K562 (cell line): ENCODE measurements at regions not wholly inside any gene's neighbourhood (a gene's known extent, or its start where the extent isn't known, plus 50 kb on each side); places are given as distances from the start of the nearest gene placed in this dataset.

ENCODE experiments used
- ATAC-seq: fragments of 200-7000 bp; cut with Tn5 transposase; 3 replicates; pipeline ENCODE4 v1.9.1; 2020; ENCODE audit warnings: moderate library complexity
- BruUV-seq: library from RNA; stranded (reverse); fragments of 400-500 nt; replicated peaks from 2 replicates; lab custom pipeline; 2021; lab: Mats Ljungman, UMichigan
- CTCF ChIA-PET: fragments of 300-600 bp; formaldehyde crosslinking; extraction: SDS; loops from one replicate; lab custom pipeline; 2021; ENCODE audit warnings: low intra/inter-chr PET ratio; lab: Yijun Ruan, JAX
- POLR2A ChIA-PET: fragments of 300-600, 350-650 bp; sonication (Branson Sonifier 250); formaldehyde crosslinking; extraction: SDS; loops from one replicate; lab custom pipeline; 2021; ENCODE audit warnings: antibody characterized with exemption, inconsistent platforms; lab: Yijun Ruan, JAX
- DNase-seq, 4 experiments: peaks; one replicate each; pipeline versions ENCODE4 v3.0.0 to v3.0.0-alpha.2; 2011 to 2018; ENCODE audit warnings: low spot score in 3 of 4, mixed read lengths in 3 of 4; ENCODE audit errors: extremely low read depth in 1 of 4
- FAIRE-seq: peaks from 2 replicates; lab custom pipeline; 2011; peaks lifted over from hg19 to GRCh38; lab: Jason Lieb, UNC
- H2AFZ ChIP-seq: 2 replicates; pipeline ENCODE4 v1.6.0; 2011; ENCODE audit warnings: low read depth, low read length, control low read depth, inconsistent platforms
- H3K27ac ChIP-seq: fragments of 200-600 bp; 3 replicates; pipeline ENCODE4 v1.8.0; 2011; ENCODE audit warnings: low read depth, mild to moderate bottlenecking, control low read depth, inconsistent platforms, low read length, moderate library complexity, mixed read lengths; ENCODE audit errors: extremely low read depth
- H3K27me3 ChIP-seq, 2 experiments: fragments of 300-600 bp in 1 of 2; 2 replicates in 1 of 2; 3 replicates in 1 of 2; pipeline versions ENCODE4 v1.6.0 to v1.8.0; 2011; ENCODE audit warnings: inconsistent platforms in 2 of 2, low read length in 2 of 2, mild to moderate bottlenecking in 1 of 2, mixed read lengths in 1 of 2, moderate library complexity in 1 of 2; ENCODE audit not compliant: control insufficient read depth in 2 of 2, insufficient read depth in 2 of 2
- H3K36me3 ChIP-seq: fragments of 300-600 bp; 3 replicates; pipeline ENCODE4 v1.8.0; 2011; ENCODE audit warnings: mild to moderate bottlenecking, low read length, inconsistent platforms; ENCODE audit not compliant: control insufficient read depth, insufficient read depth
- H3K4me1 ChIP-seq, 2 experiments: fragments of 200-600 bp in 1 of 2; replicated peaks in 1 of 2; 2 replicates in 1 of 2; 3 replicates in 1 of 2; pipeline versions ENCODE4 v1.5.1 to v1.8.0; 2011; ENCODE audit warnings: inconsistent platforms in 2 of 2, low read length in 2 of 2, mild to moderate bottlenecking in 1 of 2, mixed read lengths in 1 of 2, moderate library complexity in 1 of 2; ENCODE audit not compliant: control insufficient read depth in 2 of 2, insufficient read depth in 2 of 2
- H3K4me2 ChIP-seq: 2 replicates; pipeline ENCODE4 v1.6.1; 2011; ENCODE audit warnings: low read length, control low read depth, inconsistent platforms, mixed read lengths; ENCODE audit not compliant: insufficient read depth
- H3K4me3 ChIP-seq: fragments of 200-600 bp; sonication (generic), shearing (Covaris generic); 2 replicates; pipeline ENCODE4 v1.5.1; 2016; ENCODE audit warnings: control low read depth, inconsistent platforms
- H3K79me2 ChIP-seq: fragments of 200-600 bp; 3 replicates; pipeline ENCODE4 v1.8.0; 2011; ENCODE audit warnings: low read length, inconsistent platforms; ENCODE audit not compliant: control insufficient read depth, insufficient read depth
- H3K9ac ChIP-seq, 2 experiments: 2 replicates each; pipeline versions ENCODE4 v1.6.0 to v1.6.1; 2011; ENCODE audit warnings: low read depth in 2 of 2, low read length in 2 of 2, control low read depth in 1 of 2, inconsistent platforms in 1 of 2, mild to moderate bottlenecking in 1 of 2, mixed read lengths in 1 of 2; ENCODE audit not compliant: insufficient read depth in 1 of 2
- H3K9me1 ChIP-seq: one replicate; pipeline ENCODE4 v1.6.0; 2011; ENCODE audit warnings: inconsistent platforms, mild to moderate bottlenecking, low read length, moderate library complexity; ENCODE audit not compliant: control insufficient read depth, insufficient read depth
- H3K9me3 ChIP-seq: replicated peaks from 2 replicates; pipeline ENCODE4 v1.5.1; 2011; ENCODE audit warnings: low read depth, low read length, inconsistent platforms; ENCODE audit not compliant: control insufficient read depth, insufficient read depth
- H4K20me1 ChIP-seq: replicated peaks from 2 replicates; pipeline ENCODE4 v1.6.1; 2011; ENCODE audit warnings: low read length, inconsistent platforms, mixed read lengths; ENCODE audit not compliant: control insufficient read depth, insufficient read depth
- MYC ChIP-seq, 2 experiments: fragments of 250-450 bp in 1 of 2; sonication (Bioruptor Pico) in 1 of 2; IDR thresholded peaks; 2 replicates each; pipeline versions ENCODE4 v1.5.1 to v1.6.1; 2012 to 2021; ENCODE audit warnings: low read depth in 2 of 2, borderline replicate concordance in 1 of 2, improper control_type of control experiment in 1 of 2, low read length in 1 of 2, mild to moderate bottlenecking in 1 of 2, moderate library complexity in 1 of 2
- NR3C1 ChIP-seq: sonication (generic); formaldehyde crosslinking; IDR thresholded peaks from 2 replicates; pipeline ENCODE4 v1.8.1; 2022; ENCODE audit warnings: missing genetic modification reagents
- PHF8 ChIP-seq: fragments of 200-600 bp; sonication (generic); IDR thresholded peaks from 2 replicates; pipeline ENCODE4 v1.6.1; 2012; ENCODE audit warnings: mixed run types, mild to moderate bottlenecking, inconsistent platforms, low read length, moderate library complexity, borderline replicate concordance
- PURB ChIP-seq: sonication (generic); formaldehyde crosslinking; IDR thresholded peaks from 2 replicates; pipeline ENCODE4 v1.9.0; 2021; ENCODE audit warnings: low read depth, mild to moderate bottlenecking, missing genetic modification reagents
- ZNF184 ChIP-seq: sonication (generic); formaldehyde crosslinking; IDR thresholded peaks from 2 replicates; pipeline ENCODE4 v1.5.0; 2020; ENCODE audit warnings: missing genetic modification reagents
- ZNF212 ChIP-seq: fragments of 450-650 bp; formaldehyde crosslinking; IDR thresholded peaks from 2 replicates; pipeline ENCODE4 v1.4.0; 2020; ENCODE audit warnings: mild to moderate bottlenecking
- ZNF408 ChIP-seq: fragments of 250-450 bp; sonication (Bioruptor Pico); IDR thresholded peaks from 2 replicates; pipeline ENCODE4 v1.4.0; 2020; ENCODE audit warnings: low read depth, mild to moderate bottlenecking, moderate library complexity
- ZNF586 ChIP-seq: fragments of 450-650 bp; formaldehyde crosslinking; conservative IDR thresholded peaks from 2 replicates; pipeline ENCODE4 v1.4.0; 2020; ENCODE audit warnings: mild to moderate bottlenecking, moderate library complexity
- ZNF696 ChIP-seq: fragments of 250-450 bp; sonication (Bioruptor Pico); conservative IDR thresholded peaks from 2 replicates; pipeline ENCODE4 v1.4.0; 2020; ENCODE audit warnings: mild to moderate bottlenecking, moderate library complexity
- ZNF717 ChIP-seq: fragments of 250-450 bp; sonication (Bioruptor Pico); IDR thresholded peaks from 2 replicates; pipeline ENCODE4 v1.5.0; 2021
- WGBS: fragments of 100-300 bp; shearing (Covaris generic); methylation state at CpG from one replicate; pipeline ENCODE4 v1.1.6; 2016; ENCODE audit warnings: low coverage, mixed read lengths; ENCODE audit not compliant: insufficient coverage; ENCODE audit errors: missing lambda C conversion rate; 5-methylcytosine and 5-hydroxymethylcytosine counted together
- in situ Hi-C: fragments of 300-500 bp; cut with MboI; formaldehyde crosslinking; loops from 4 replicates; pipeline ENCODE4 v1.15.0; 2018; ENCODE audit warnings: inconsistent platforms, mixed read lengths
- intact Hi-C: fragments of 100-400 bp; cut with micrococcal nuclease; formaldehyde crosslinking; loops from 2 replicates; pipeline ENCODE4 v1.14.2; 2022

GRCh38 chr19:29287061-29287460 is 74.1 kb upstream of the UQCRFS1 start:
- H3K27ac ChIP-seq: no peak overlapping the region
- POLR2A ChIA-PET: interaction anchor here (0.6 kb wide), 1 partner anchor 10 kb away, joined by 3 read pairs; no protein-coding TSS in a partner anchor
- 0% methylated on average over 4 of the region's 4 CpGs for WGBS
- in situ Hi-C loops: no loop called here
- no peak overlapping the region for H3K4me3 ChIP-seq
- FAIRE-seq: no peak
- H3K4me1 ChIP-seq: no peaks in the 10 kb centered on the region
- no peak for DNase-seq
- no peaks in the 10 kb centered on the region for H3K9me3 ChIP-seq
- H3K36me3 ChIP-seq: no peaks in the 10 kb centered on the region
- H3K27me3 ChIP-seq: peaks cover 3 to 8% of the 10 kb centered on the region in 2 experiments; a peak in 3 of 5 replicates
- no peak for TF ChIP-seq ZNF586
- no peak for TF ChIP-seq ZNF184
- TF ChIP-seq ZNF212 (CRISPR knock-in tag): no peak
- no peak for ATAC-seq
- intact Hi-C loops: loop anchor here (2.0 kb wide), 1 partner anchor 242 kb away; no protein-coding TSS in a partner anchor
- BruUV-seq: no TSS peak
- H3K9ac ChIP-seq: no peak overlapping the region
- CTCF ChIA-PET: no interaction called here
- no peak overlapping the region for H2AFZ ChIP-seq
- no peaks in the 10 kb centered on the region for H4K20me1 ChIP-seq
- H3K4me2 ChIP-seq: no peak overlapping the region
- no peaks in the 10 kb centered on the region for H3K79me2 ChIP-seq
- H3K9me1 ChIP-seq: no peaks in the 10 kb centered on the region

GRCh38 chr19:29288256-29288655 is 75.3 kb upstream of the UQCRFS1 start:
- in situ Hi-C loops (no loop called here), intact Hi-C loops (no loop called here)
- Histone ChIP-seq H3K9me1 (no peaks in the 10 kb centered on the region), H2AFZ (no peak overlapping the region), H3K4me3 (no peak overlapping the region), H3K9me3 (no peaks in the 10 kb centered on the region), H3K36me3 (no peaks in the 10 kb centered on the region), H3K4me1 (no peaks in the 10 kb centered on the region), H3K4me2 (no peak overlapping the region), H3K9ac (no peak overlapping the region), H3K27me3 (peaks cover 3 to 8% of the 10 kb centered on the region in 2 experiments; a peak in 3 of 5 replicates), H4K20me1 (0 out of 2 replicates have a peak, but pooled peaks cover 4% of the 10 kb centered on the region), H3K27ac (no peak overlapping the region), H3K79me2 (no peaks in the 10 kb centered on the region)
- no peak for FAIRE-seq
- CTCF ChIA-PET: no interaction called here
- no TSS peak for BruUV-seq
- ATAC-seq: no peak
- DNase-seq: no peak
- TF ChIP-seq MYC (IDR thresholded peaks at IDR 0.05; ENCODE audit: low read depth, low read length): no peak
- TF ChIP-seq MYC (CRISPR knock-in tag; IDR thresholded peaks at IDR 0.05; ENCODE audit: borderline replicate concordance, low read depth): no peak
- TF ChIP-seq ZNF696 (CRISPR knock-in tag): no peak
- no peak for TF ChIP-seq ZNF408 (CRISPR knock-in tag)
- no peak for TF ChIP-seq ZNF717
- no peak for TF ChIP-seq PURB
- no peak for TF ChIP-seq PHF8
- no peak for TF ChIP-seq NR3C1 (CRISPR knock-in tag)
- 8% methylated on average over 4 of the region's 4 CpGs for WGBS
- POLR2A ChIA-PET: no interaction called here
